HG02610 (cell line): ENCODE measurements at regions not wholly inside any gene's neighbourhood (a gene's known extent, or its start where the extent isn't known, plus 50 kb on each side); places are given as distances from the start of the nearest gene placed in this dataset.
"Not testable (repeated sequence)": the region's sequence is repeated elsewhere in the genome, so short reads cannot be mapped to it uniquely, and the experiment has no call there.

Experiments used
- ATAC-seq: cut with Tn5 transposase; IDR thresholded peaks from one replicate; pipeline ENCODE4 v1.9.1; 2021; ENCODE audit warnings: mild to moderate bottlenecking, moderate library complexity; ENCODE audit not compliant: unreplicated experiment

DNA sequence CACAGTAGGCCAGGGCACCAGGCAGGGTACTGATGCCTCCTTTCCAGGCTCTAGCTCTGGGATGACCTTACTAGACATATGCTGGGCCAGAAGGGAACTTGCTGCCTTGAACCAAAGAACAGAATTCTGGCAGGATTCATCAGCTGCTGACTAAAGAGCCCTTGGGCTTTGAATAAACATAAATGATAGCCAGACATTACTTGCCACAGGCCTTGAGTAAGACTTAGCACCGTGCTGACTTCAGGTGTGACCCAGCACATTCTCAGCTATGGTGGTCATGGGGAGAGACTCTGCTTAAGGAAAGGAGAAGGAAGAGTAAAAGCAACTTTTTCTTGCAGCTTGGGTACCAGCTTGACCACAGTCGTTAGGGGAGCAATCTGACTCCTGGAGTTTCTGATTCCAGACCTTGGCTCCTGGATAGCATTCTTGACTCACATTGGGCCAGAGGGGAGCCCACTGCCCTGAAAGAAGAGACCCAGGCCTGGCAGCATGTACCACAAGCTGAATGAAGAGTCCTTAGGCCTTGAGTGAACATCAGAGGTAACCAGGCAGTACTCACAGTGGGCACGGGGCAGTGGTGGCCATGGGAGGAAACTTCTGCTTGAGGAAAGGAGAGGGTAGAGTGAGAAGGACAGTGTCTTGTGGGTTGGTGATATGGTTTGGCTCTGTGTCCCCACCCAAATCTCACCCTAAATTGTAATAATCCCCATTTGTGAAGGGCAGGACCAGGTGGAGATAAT, 926.1 kb upstream of the SORCS1 start:
- ATAC-seq: no peak

DNA sequence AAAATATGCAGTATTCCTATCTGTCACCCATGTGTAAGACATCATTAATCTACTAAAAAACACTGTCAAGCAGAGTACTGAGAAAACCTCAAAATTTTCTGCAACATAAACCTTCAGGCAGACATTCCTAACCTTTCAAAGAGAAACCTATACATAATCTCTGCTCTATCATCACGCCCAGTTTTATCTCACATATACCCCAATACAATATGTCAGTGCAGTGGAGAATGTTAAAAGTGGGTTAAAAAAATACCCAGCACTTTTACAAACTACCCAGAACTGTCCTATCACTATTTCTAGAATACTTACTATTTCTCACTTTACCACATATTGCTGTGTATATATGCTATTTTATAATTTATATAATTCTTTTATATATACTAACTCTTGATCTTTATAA, 922.0 kb upstream of the SORCS1 start:
- ATAC-seq: no peak

DNA sequence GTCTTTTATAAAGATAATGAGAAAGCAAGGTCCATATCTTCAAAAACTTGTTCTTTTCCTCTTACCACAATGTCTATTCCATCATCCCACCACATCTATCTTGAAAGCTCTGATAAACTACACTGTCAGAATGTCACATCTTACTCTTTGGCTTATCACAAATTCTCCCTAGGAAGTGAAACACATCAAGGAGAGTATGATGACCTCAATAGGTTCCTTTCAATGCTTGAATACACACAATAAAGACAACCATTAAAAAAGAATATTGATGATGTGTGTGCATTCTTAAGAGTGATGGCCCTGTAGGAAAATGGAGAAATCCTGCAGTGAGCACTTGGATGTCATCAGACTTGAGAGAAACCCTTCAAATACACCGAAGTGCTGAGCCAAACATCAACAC, 918.1 kb upstream of the SORCS1 start:
- no peak for ATAC-seq

DNA sequence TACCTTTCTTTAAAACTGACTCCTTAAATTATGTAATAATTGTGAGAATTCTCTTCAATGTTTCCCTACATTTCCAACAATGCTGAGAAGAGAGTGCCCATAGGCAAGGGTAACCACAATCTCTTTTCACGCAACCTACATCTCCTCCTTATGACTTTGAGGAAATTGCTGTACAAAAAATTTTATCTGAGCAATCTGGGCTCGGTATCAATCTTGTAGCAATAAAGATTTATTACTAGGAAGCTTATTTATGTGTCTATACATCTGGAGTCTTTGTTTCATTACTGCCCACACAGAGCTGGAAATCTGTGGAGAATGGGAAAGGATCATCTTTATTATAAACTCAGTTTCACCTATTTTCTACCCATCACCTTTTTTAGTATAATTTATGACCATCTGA, 913.8 kb upstream of the SORCS1 start:
- ATAC-seq: no peak

DNA sequence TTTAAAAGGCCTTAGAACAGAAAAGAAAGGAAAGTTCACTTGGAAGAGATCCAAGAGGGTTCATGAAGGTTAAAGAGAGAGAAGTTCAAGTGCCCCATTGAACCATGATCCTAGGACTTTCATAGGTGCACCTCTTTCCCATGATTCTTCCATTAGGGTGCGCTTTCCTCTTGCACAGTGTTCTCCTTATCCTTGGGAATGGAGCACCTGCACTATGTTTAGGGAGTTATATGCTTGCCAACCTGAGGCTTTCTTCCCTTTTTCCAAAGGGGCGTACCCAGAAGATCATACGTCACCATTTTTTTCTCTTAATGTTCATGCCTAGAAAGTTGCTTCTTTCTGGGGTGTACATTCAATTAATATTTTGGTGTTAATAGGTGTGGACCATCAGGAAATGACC, 908.0 kb upstream of the SORCS1 start:
- no peak for ATAC-seq

DNA sequence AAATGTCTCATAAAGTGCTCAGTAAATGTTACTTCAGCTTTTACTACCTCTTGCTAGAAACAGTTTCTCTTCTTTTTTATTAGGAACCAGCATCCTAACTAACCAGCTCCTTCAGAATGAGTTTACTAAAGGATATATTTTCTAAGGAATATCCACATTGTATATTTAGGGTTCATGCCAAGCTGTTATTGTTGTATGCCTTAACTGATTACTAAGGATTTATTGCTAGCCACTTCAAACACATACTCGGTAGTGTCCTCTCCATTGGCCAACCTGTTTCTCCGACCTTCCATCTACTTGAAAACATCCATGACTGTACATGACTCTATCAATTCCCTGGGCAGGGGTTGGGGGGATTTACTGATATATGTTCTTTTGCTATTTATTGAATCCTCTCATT, 906.3 kb upstream of the SORCS1 start:
- no peak for ATAC-seq

DNA sequence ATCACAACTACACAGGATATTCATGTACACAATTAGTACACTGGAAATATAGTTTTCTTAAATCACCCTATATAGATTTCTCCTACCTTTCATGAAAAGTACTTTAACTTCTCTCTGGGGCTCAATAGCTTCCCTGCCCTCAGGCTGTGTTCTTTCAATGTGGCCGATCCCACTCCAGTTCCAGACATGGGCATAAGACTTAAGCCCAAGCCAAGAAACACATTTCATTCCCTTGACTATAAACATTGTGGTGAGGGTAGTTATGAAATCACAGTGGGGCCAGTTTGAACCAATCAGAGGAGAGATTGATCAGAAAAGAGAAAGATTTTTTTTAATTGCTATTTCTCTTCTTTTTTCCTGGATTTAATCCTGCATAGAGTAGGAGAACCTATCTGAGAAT, 904.6 kb upstream of the SORCS1 start:
- no peak for ATAC-seq

DNA sequence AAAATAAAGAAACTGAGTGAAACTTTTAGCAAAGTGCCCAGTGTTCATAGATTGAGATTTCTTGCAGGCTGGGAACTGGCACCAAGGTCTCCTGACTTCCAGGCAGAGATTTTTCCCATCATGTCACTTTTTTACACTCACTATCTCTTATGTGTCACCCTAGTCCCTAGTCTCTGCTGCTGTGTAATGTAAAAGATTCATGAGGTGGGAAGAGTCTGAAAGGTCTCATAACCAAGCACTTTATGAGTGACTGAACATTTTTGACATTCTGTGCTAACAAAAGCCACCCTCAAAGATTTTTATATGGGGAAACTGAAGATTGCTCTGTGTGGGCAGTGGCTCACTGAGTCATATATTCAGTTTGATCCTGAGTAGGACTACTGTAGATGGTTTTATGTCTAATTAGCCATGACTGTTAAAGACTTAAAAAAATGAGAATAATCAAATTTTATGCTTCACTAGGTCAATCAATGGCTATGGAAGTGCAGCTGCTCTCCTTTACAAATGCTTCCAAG, 900.3 kb upstream of the SORCS1 start:
- ATAC-seq: no peak

DNA sequence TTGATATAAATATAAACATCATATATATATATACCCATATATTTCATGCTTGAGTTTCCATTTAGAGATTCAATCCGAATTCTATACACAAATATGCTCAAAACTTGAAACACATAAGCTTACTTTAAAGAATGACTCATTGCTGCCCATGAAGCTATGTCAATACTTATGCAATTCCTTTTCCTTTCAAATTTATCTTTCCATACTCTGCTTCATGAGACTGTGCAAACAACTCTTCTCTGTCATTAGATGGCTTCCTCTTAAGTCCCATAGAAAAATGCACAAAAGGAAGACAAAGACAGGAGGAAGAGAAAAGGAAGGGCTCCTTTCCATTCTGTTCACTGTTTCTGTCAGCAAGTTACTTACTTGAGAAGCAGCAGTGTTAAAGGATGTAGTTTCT, 895.7 kb upstream of the SORCS1 start:
- ATAC-seq: no peak

DNA sequence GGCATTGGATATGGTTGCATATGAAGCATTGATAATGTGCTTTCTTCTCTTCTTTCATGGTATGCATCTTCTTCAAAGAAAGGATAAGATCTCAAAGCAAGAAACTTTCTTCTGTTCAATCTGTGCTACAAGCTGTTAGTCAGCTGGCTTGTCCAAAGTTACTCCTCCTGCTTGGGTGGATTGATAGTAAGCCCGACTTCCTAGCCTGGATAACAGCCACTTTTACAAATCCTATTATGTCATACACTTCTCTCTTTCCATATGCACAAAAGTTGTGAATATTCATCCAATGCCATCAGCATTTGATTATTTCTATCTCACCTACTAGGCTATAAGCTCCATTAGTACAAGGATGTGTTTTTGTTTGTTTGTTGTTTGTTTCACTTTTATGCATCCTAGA, 891.0 kb upstream of the SORCS1 start:
- no peak for ATAC-seq

DNA sequence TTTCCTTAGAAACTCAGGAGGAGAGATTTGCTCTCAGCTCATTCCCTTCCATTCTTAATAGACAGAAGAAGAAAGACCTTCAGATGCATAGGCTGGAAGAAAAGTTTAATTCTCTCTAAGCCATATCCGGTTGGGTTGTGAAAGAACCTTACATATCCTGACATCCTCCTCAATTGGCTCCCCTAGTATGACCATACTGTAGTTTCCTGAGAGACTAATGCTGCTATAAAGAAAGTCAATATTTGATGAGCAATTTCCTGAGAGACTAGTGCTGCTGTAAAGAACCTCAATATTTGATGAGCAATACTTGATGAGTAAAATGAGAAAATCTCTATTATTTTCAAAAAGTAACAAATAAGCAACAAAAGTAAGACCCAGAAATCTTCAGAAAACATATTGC, 888.5 kb upstream of the SORCS1 start:
- ATAC-seq: no peak

DNA sequence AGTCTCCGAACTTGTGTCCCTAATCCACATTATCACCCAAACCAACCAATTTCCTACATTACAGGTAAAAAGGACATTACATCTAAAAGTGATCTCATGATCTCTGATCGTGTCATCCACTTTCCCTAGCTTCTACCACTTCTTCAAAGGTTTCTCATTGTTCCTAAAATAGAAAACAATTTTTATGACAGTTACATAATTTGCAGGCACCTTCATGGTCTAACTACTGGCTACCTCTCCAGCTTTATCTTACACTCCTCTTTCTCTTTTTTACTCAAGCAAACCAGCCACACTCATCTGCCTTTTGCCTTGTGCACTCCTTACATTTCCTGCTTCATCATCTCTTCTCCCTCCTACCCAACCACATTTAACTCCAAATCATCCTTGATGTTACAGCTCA, 886.7 kb upstream of the SORCS1 start:
- ATAC-seq: no peak

DNA sequence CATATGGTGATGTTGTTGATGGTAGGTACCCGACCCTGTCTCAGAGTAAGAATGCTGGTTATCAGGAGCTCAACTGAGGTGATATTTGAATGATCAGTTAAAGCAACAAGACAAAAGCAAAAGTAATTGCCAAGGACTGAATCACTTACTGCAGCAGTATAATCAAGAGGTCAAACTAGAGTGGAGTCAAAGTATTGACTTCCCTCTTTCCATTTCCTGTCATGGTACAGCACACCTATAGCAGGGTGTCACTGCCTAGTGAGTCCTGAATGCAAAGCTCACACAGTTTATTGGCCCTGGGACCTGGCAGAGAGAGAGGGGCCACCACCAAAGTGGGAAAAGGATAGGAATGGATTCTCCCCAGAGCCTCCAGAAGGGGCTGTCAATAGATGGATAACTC, 886.1 kb upstream of the SORCS1 start:
- ATAC-seq: no peak

DNA sequence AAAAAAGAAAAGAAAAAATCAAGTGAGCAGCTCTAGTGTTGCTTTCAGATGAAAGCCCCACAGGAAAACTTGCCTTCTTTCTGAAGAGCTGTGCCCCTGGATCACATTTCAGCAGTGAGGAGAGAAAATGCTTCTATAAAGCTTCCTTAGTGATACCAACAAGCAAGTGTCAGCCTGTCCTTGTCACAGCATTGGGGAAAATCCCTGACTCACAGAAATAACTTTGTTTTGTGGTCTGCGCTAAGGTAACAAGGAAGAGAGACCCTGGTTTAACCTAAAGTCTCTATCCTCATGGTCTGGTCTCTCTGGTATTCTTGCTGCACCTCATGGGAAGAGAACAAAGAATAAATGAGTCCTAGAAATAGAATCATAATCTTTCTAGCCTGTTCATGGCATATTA, 885.2 kb upstream of the SORCS1 start:
- no peak for ATAC-seq

DNA sequence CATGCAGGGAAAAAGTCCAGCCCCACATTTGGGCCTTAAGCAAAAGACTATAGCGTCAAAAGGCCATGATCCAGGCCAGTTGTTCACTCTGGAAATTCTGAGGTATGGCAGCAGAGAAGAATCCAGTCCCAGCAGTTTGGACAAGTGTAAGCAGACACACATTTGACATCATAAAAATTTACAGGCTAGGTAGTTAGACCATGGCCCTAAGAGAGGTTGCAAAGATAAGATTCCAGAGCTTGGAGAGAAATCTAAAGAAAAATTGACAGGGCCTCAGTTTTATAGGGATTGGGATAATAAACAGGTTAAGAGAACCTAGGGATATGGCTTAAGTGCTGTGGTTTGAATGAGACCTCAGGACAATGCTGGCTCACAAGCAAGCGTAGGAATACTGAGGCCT, 884.4 kb upstream of the SORCS1 start:
- no peak for ATAC-seq

DNA sequence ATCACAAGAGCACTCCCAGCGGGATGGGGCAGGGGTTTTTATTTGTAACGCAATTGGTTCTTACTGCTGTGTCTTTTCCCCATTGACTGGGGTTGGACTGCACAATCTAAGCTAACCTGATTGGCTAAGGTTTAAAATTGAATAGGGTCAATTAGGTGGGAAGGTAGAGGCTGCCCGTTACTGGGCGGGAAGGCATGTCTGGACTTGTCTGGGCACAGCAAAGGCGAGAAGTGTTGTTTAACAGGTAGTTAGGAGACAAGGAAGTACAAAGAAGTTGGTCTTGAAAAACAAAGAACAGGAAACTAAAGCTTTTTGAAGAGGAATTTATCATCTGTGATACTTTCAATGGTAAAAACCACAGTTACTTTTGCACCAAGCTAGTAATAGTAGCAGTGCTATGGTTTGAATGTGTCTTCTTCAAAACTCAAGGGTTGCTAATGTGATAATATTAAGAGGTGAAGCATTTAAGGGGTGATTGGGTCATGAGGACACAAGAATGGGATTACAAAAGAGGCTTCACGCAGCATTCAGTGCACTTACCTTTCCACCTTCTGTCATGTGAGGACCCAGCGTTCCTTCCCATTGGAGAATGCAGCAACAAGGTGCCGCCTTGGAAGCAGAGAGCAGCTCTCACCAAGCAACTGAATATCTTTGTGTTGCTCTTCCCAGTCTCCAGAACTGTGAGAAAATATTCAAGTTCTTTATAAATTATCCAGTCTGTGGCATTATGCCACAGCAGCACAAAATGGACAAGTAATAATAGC, 875.5 kb upstream of the SORCS1 start:
- ATAC-seq: no peak

DNA sequence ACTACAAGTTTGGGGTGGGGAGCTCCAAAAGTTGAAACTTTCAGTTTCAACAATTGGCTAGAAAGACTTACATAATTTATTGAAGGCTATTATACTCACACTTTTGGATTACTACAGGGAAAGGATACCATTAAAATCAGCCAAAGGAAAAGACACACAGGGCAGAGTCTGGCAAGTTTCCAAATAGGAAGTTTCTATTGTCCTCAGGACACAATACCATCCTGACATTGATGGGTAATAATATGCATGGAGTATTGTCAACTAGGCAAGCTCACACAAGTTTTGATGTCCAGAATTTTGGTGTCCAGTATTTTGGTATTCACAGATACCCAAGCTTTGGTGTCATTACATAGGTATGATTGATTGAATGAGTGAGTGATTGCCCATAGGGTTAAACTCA, 872.6 kb upstream of the SORCS1 start:
- ATAC-seq: no peak

DNA sequence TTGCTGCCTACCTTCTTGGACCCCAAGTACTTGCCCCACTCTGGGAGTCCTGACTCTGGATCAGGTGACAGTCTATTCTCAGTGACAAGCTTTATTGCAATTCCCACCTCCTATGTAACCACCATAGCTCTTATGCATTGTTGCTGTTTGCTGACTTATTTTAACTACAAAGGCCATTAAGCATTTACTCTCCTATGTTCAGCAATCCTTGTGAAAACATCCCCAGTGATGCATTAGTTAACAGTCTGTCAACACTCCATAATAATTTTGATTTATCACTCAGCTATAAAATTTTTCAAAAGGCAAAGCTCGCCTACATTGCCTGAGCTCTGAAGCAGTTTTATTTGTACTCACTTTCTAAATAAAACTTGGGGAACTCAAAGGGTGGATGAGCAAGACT, 871.8 kb upstream of the SORCS1 start:
- no peak for ATAC-seq

DNA sequence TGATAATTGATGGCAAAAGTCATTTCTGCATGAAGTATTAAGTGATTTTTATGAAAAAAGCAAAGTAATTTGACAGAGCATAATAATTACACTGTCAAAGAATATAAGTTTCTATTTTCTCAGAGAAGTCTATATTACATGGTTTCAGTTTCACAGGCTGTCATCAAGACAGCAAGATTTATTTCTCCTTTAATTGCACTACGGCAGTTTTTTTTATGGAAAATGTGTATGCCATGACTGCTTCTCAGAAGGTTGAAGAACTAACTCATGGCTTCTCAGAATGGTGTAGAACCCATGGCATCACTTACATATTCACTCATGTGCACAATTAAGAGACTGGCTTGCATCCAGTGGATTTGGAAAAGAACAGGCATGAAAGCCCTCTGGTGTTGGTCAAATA, 870.3 kb upstream of the SORCS1 start:
- ATAC-seq: no peak

DNA sequence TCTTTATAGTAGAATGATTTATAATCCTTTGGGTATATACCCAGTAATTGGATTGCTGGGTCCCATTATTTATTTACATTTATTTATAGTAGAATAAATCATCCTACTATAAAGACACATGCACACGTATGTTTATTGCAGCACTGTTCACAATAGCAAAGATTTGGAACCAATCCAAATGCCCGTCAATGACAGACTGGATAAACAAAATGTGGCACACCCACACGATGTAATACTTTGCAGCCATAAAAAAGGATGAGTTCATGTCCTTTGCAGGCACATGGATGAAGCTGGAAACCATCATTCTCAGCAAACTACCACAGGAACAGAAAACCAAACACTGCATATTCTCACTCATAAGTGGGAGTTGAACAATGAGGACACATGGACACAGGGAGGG, 869.0 kb upstream of the SORCS1 start:
- not testable (repeated sequence) for ATAC-seq

DNA sequence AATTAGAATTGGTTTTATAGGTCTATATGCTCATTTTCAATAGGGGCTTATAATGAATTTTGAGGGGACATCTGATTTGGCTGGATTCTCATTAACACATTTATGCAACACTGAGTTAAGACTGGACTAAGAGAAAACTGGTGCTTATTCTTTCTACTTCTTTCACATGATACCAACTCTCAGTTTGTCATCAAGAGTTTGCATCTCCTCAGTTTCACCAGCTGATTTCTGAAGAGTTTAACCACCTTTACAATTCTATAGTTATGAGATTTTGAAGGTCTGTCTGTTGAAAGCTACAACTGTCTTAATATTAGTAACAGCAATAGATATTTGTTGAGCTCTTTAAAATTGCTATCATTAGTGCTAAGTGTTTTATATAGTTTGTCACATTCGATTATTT, 867.0 kb upstream of the SORCS1 start:
- no peak for ATAC-seq

DNA sequence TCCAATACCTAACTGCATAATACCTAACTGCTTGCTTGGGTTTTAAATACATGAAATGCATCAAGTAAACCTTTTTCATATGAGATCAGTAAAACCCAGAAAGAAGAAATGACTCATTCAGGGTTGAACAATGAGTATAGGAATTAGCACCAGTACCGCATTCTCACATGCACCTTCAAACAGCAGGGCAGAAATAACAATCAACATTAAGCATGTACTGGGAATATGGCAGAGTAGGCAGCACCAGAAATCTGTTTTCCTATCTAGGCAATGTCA, 850.3 kb upstream of the SORCS1 start:
- peak; percentile 95 for ATAC-seq
